ENCODE measurements at regions not wholly inside any gene's neighbourhood (a gene's known extent, or its start where the extent isn't known, plus 50 kb on each side); places are given as distances from the start of the nearest gene placed in this dataset.
"Not testable (repeated sequence)": the region's sequence is repeated elsewhere in the genome, so short reads cannot be mapped to it uniquely, and the experiment has no call there.

- no peak for DNase-seq
Measured at GRCh38 chr6:21710908-21711627, 117.5 kb downstream of the SOX4 start.

- DNase-seq: no peak
Measured at GRCh38 chr6:21712213-21712612, 118.7 kb downstream of the SOX4 start.

GRCh38 chr6:21713481-21713880 is 119.9 kb downstream of the SOX4 start:
- no peak for DNase-seq

- DNase-seq: no peak
Measured at GRCh38 chr6:21715180-21715579, 121.6 kb downstream of the SOX4 start.

GRCh38 chr6:21722510-21722909 is 129.0 kb downstream of the SOX4 start:
- DNase-seq: no peak

- no peak for DNase-seq
Measured at GRCh38 chr6:21726676-21727075, 133.1 kb downstream of the SOX4 start.

GRCh38 chr6:21728141-21728540 is 134.6 kb downstream of the SOX4 start:
- no peak for DNase-seq

GRCh38 chr6:21729431-21729830 is 135.9 kb downstream of the SOX4 start:
- no peak for DNase-seq

GRCh38 chr6:21730533-21730932 is 137.0 kb downstream of the SOX4 start:
- DNase-seq: no peak

- no peak for DNase-seq
Measured at GRCh38 chr6:21731411-21732031, 138.0 kb downstream of the SOX4 start.

GRCh38 chr6:21732032-21732730 is 138.6 kb downstream of the SOX4 start:
- DNase-seq: not testable (repeated sequence)

GRCh38 chr6:21732731-21733130 is 139.2 kb downstream of the SOX4 start:
- DNase-seq: no peak

GRCh38 chr6:21733311-21733710 is 139.8 kb downstream of the SOX4 start:
- no peak for DNase-seq

GRCh38 chr6:21734204-21734603 is 140.7 kb downstream of the SOX4 start:
- DNase-seq: no peak

GRCh38 chr6:21738180-21739094 is 144.9 kb downstream of the SOX4 start:
- no peak for DNase-seq

- no peak for DNase-seq
Measured at GRCh38 chr6:21739241-21739640, 145.7 kb downstream of the SOX4 start.

GRCh38 chr6:21739838-21740237 is 146.3 kb downstream of the SOX4 start:
- no peak for DNase-seq

GRCh38 chr6:21740376-21741124 is 147.0 kb downstream of the SOX4 start:
- no peak for DNase-seq

GRCh38 chr6:21741221-21742109 is 147.9 kb downstream of the SOX4 start:
- DNase-seq: no peak

- DNase-seq: no peak
Measured at GRCh38 chr6:21742238-21742660, 148.7 kb downstream of the SOX4 start.

GRCh38 chr6:21744331-21744730 is 150.8 kb downstream of the SOX4 start:
- no peak for DNase-seq
